ENCODE measurements at regions not wholly inside any gene's neighbourhood (a gene's known extent, or its start where the extent isn't known, plus 50 kb on each side); places are given as distances from the start of the nearest gene placed in this dataset.
"Not testable (repeated sequence)": the region's sequence is repeated elsewhere in the genome, so short reads cannot be mapped to it uniquely, and the experiment has no call there.

- not testable (repeated sequence) for DNase-seq
Measured at GRCh38 chr9:97182532-97182931, 124.9 kb upstream of the CCDC180 start.

GRCh38 chr9:97179616-97180015 lies 127.8 kb upstream of the CCDC180 start:
- no peak for DNase-seq

GRCh38 chr9:97176206-97176605 lies 131.3 kb upstream of the CCDC180 start:
- peak in 2 of 56 donors; percentile 3 to 12 for DNase-seq

- not testable (repeated sequence) for DNase-seq
Measured at GRCh38 chr9:97168174-97168573, 129.2 kb upstream of the CTSV start.

- DNase-seq = not testable (repeated sequence)
Measured at GRCh38 chr9:97166496-97167138, 127.7 kb upstream of the CTSV start.

- DNase-seq = no peak
Measured at GRCh38 chr9:97160255-97160654, 121.3 kb upstream of the CTSV start.

GRCh38 chr9:97158722-97159121 lies 119.8 kb upstream of the CTSV start:
- not testable (repeated sequence) for DNase-seq

- DNase-seq = not testable (repeated sequence)
Measured at GRCh38 chr9:97155441-97155840, 116.5 kb upstream of the CTSV start.

- no peak for DNase-seq
Measured at GRCh38 chr9:97153967-97154366, 115.0 kb upstream of the CTSV start.

GRCh38 chr9:97153160-97153559 lies 114.2 kb upstream of the CTSV start:
- DNase-seq = not testable (repeated sequence)

- DNase-seq = not testable (repeated sequence)
Measured at GRCh38 chr9:97150471-97150870, 111.5 kb upstream of the CTSV start.

GRCh38 chr9:97148428-97148827 lies 109.5 kb upstream of the CTSV start:
- not testable (repeated sequence) for DNase-seq

GRCh38 chr9:97145680-97146079 lies 106.7 kb upstream of the CTSV start:
- DNase-seq = not testable (repeated sequence)

- DNase-seq = no peak
Measured at GRCh38 chr9:97140566-97140965, 101.6 kb upstream of the CTSV start.

GRCh38 chr9:97136421-97136820 lies 97.5 kb upstream of the CTSV start:
- no peak for DNase-seq

- DNase-seq = peak in 1 of 56 donors; percentile 1
Measured at GRCh38 chr9:97133966-97134365, 95.0 kb upstream of the CTSV start.

- no peak for DNase-seq
Measured at GRCh38 chr9:97132865-97133264, 93.9 kb upstream of the CTSV start.

- not testable (repeated sequence) for DNase-seq
Measured at GRCh38 chr9:97130864-97131263, 91.9 kb upstream of the CTSV start.

GRCh38 chr9:97130387-97130786 lies 91.4 kb upstream of the CTSV start:
- DNase-seq = not testable (repeated sequence)

GRCh38 chr9:97128919-97129318 lies 90.0 kb upstream of the CTSV start:
- DNase-seq = no peak

GRCh38 chr9:97124256-97124655 lies 85.3 kb upstream of the CTSV start:
- no peak for DNase-seq

GRCh38 chr9:97110696-97111095 lies 71.8 kb upstream of the CTSV start:
- no peak for DNase-seq

GRCh38 chr9:97109194-97109811 lies 70.4 kb upstream of the CTSV start:
- DNase-seq = peak in 39 of 56 donors; percentile 1 to 78 (median 18)

Data from nucleus accumbens (tissue), 56 donors.